COLO668 (cell line): ENCODE measurements at regions not wholly inside any gene's neighbourhood (a gene's known extent, or its start where the extent isn't known, plus 50 kb on each side); places are given as distances from the start of the nearest gene placed in this dataset.

Experiments used
- DNase-seq: peaks from one replicate; lab custom pipeline; 2025; ENCODE audit not compliant: unreplicated experiment; lab: John Stamatoyannopoulos, UW

DNA sequence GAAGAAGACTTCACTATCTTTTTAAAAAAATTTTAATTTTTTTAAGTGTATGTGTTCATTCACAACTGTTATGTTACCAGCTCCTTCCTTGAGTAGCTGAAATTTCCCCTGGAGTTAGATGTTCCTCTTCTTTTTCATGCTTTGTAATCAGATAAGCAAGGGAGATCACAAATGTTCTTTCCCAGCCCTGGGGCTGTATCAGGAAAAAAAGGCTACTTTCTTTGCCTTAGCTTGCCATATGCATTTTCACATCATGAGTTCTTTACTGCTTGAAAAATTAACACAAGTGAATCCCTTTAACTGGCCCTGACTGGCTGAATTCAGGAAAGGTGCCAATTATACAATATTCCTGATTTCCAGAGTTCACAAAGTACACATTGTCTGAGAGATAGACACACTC lies 353.2 kb upstream of the ATP11B start:
- DNase-seq: no peak

DNA sequence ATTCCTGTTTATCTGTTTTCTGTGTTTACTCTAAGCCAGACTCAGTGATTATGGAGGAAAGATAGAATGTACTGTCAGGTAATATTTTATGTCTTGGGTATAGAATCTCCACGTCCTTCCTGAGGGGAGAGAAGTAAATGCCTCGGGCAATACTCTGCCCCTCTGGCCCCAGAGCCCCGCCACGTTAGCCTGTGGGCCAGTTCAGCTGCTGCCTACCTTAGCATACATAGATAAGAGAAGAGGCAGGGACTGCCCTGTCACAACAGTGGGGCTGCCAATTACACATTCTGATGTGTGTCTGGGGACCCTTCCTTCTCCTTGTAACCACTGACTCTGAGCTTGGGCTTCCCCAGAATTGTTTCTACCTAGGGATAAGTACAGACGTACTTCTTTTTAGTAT lies 347.7 kb upstream of the ATP11B start:
- no peak for DNase-seq

DNA sequence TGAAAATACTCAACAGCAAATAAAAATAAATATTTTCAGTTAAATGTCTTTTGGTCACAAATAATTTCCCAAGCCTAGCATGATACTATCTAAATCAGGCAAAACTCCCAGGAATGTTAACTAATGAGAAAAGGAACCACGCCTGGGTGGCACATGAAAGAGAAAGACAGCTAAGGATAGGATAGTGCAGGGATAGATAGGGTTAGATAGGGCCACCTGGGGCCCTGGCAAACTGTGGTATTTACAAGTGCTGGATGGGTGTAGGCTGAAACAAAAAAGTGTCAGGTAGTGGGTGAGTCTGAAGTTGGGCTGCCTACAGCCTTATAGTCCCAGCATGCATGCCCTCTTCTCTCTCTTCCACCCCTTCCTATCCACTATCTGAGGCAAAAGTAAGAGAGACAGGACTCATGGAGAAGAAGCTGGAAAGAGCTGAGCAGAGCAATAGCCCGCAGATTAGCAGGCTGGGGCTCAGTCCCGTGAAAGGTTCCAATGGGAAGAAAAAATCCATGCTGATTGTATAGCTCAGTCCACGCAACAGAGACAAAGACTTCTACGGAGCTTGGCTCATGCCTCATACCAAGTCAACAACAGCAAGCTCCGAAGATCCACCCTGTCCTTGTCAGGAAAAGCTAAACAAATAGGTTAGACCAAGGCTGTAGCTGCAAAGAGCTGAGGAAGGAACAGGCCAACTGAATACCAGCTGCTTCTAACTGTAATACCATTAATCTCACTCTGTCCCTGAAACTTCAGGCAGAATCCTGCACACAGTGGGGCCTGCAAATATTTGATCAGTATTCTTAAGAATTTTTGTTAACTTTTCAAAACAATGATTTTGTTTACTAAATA lies 342.1 kb upstream of the ATP11B start:
- no peak for DNase-seq

DNA sequence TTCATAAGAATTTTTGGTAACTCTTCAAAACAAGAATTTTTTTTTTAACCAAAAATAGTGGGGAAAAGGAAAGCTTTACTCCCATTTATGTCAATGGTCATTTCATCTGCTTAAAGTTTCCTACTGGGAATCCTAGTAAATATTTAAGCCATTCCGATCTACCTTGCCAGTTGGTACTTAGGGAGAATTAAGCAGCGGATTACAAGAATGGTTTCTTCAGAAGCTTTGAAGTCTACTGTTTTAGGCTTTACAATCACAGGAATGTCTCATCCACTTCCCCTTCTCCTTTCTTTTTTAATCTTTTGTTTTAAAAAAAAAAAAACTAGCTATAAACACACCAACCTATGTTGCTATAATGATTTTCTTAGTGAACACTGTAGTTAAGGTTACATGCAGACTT lies 341.4 kb upstream of the ATP11B start:
- DNase-seq: no peak

DNA sequence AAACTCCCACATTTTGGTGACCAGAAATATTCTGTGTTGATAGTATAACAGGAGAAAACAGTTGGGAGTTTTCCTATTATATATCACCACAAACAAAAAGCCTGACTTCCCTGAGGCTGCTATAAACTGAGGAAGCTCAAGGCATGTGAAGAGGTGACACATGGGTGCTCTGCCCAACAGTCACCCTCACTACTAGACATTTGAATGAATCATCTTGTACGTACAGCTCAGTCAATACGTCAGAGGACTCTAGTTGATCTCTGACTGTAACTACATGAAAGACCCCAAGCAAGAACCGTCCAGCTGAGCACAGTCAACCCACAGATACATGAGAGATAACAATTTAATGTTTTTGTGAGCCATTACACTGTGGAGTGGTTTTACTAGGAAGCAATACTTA lies 338.3 kb upstream of the ATP11B start:
- no peak for DNase-seq

DNA sequence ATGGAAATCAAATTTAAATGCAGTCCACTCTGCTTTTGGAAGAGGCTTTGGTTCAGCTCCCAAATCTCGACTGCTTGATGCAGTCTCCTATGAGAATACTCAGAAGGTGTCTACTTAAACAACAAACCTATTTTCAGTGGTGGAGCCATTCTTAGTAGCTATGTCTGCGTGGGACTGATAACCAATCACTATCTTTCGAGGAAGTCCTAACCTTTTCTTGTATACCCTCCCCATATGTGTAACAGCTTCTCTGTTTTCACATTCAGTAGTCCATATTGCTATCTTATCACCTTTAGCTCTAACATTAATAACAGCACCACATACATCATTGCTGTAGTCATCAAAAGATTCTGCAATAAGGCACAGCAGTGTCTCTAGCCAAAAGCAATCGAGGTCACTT lies 333.0 kb upstream of the ATP11B start:
- DNase-seq: no peak

DNA sequence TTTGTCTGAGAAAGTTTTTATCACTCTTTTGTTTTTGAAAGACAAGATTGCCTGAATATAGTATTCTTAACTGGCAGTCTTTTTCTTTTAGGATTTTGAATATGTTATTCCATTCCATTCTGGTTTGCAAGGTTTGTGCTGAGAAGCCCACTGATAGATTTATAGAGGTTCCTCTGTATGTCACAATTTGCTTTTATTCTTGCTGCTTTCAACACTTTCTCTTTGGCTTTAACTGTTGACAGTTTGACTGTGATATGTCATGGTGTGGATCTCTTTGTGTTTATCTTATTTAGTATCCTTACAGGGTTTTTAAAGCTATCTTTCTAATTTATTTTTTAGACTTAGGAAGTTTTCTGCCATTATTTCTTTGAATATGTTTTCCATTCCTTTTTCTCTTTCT lies 331.2 kb upstream of the ATP11B start:
- no peak for DNase-seq

DNA sequence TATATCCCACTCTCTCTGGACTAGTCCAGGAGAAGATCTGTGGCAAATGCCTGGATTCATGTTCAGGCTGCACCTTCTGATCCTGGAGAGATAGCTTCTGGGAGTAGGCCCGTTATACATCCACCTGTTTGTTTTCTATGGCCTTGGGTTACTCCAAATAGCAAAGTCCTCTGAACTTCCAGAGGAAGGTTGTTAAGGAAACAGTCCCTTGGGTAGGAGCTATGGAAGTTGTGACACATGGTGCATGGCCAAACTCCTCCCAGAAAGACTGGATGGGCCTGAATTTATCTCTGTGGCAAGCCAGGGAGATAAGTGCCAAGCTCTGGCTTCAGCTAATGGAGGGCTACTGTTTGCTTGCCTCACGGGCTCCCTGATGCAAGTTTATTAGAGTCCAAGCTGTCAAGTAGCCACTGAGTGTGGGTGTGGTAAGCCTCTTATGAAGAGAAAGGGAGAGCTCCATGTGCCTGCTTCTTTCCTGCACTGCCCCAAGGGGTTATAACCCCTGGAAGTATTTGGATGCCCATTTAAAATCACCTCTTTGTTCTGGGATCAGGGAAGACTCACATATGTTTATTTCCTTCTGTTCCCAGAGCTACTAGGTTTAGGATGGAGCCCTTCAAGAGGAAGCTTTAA lies 328.7 kb upstream of the ATP11B start:
- DNase-seq: no peak

DNA sequence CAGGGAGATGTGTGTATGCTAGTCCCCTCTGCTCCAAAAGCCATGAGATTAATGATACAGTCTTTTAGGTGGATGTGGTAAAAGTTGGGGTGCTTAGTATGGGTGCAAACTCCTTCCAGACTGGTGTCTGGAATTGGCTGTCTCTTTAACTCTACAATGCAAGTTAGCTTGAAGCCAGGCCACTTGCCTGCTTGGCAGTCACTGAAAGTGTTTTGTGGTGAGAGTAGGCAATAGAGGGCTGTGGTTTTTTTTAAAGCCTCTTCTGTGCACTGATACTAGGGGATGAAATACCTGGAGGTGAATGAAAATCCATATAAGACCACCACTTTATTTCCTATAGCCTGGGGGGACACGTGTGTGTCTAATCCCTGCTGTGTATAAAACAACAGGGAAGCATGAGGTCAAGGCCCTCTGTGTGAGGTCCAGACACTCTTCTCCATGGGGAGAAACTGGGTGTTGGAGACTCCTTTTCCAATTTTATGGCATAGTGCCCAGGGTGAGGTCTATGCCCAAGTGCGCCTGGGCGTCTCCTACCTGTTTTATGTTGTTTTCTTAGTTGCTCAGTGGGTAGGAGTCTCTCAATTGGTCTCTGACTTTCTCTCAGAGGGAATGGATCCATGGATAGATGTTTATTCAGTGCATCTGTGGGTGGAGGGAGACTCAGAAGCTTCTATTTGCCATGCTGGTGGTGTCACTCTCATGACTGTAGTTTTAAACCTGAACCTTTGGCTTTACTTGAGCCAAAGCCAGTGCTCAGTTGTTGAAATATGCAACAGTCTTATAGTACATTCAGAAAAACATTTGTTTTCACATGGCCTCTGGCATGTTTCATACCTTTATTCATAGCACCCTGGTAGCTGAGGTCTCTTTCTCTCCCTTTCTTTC lies 327.8 kb upstream of the ATP11B start:
- no peak for DNase-seq

DNA sequence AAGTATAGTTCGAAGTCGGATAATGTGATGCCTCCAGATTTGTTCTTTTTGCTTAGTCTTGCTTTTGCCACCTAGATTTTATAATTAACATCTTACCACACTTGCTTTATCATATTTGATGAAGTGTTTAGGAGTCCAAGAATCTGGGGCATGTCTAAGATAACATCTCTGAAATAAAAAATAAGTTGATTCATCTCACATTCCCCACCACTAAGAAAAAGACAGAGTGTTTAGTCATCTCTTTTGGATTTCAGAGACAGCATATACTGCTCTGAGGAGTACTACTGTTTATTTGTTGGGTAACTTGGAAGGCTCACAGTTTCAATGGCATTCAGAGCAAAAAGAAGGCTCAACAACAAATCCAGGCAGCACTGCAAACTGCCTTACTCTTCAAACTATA lies 324.2 kb upstream of the ATP11B start:
- no peak for DNase-seq

DNA sequence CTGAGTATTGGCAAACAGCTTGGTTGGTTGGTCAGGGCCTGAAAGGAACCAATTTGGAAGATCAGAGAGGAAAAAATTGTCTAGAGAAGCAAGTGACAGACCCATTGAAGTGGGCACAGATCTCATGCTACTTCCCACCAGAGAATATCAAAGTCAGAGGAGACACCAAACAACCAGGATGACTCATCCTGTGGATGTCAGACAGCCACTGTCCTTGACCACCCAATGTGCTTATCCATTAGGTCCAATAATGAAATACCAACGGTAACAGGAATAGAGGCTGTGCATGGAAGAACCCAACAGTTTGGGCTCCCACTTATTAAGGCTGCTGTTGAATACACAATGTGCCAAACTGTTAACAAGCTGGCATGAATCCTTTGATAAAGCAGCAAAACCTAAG lies 323.1 kb upstream of the ATP11B start:
- no peak for DNase-seq

DNA sequence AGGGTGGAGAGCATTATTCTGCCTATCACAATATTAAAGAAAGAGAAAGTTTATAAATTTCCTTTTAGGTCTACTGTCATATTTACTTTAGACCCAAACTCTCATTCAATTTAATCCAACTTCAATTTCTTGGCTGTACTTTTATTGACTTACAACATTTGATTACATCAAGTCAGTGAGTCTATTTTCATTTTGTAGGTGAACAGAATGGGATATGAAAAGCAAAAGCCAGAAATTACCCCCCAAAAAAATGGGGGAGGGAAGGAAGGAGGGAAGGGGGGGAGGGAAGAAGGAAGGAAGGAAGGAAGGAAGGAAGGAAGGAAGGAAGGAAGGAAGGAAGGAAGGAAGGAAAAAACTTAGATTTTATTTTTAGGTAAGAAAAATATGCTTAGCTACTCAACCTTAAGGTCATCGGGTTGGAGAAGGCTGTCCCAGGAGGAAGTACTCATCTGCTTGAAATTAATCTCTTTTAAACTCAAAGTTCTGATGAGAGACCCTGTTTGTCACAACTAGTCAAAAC lies 320.1 kb upstream of the ATP11B start:
- no peak for DNase-seq

DNA sequence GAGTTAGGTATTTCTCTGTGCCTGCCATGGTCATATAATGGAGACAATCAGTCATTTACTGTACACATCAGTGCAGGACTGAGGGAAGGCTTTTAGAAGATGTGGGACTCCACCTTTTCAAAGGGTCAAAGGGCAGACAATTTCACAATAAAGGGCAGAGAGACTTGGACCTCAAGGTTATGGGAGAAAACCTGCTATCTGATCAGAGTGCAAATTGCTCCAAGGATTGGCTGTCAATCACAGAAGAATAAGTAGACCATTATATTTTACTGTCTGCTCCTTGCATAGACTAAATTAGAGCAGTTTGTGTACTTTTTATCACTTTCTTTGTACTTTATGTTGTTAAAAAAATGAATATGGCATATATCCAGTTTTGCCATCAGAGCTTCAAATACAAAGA lies 314.9 kb upstream of the ATP11B start:
- DNase-seq: no peak

DNA sequence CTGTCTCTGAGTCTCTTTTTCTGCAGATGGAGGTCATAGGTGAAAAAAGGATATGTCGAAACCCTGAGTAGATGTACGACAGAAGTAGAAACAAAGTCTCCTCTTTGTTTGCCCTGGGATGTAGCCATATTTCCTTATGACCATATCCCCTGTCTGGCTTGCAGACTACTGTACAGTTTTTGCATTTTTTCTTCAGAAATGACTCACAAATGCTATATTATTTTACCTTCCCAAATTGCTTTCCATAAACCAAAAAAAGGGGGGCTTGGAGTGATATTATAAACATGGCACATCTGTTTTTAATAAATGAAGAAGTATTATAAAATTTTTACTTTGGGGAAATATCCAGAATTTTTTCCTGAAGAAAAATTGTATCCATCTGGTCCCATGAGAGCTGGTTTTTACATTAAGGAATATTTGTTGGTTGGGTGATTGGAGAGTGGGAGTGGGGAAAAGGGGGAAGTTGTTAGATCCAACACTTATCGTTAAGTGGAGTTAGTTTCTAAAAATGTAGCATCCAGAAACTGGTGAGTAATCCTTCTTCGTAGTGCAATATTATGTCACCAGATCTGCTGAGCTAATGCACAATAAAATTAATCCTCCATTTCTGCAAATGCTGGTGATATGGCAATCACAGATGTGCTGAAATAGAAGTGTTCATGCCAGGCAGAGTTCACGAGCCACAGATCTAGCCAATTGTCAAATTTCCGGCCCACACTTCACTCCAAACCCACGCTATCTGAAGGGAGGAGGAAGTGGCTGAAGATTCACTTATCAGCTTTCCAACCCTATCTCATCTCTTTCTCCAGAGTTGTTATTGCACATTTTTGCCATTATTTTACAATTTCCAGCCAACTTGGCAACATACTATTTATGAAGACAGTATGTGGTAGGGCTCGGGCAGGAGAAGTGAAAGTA lies 313.6 kb upstream of the ATP11B start:
- DNase-seq: no peak

DNA sequence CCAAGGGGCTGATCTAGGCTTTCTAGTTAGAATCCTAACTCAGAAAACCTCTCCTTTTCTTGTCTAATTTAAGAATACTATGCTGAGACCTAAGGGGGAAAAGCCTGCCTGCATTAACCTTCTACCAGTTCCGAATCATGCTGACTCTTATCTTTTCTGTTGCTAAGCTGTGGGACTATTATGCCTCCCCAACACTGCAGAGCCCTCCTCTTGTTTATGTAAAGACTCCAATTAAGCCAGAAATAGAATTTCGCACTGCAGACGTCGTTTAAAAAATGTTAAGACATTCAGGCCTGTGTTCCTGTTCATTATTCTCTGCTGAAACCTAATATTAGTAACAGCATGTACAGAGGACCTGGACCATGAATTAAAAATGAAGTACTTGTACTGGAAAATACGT lies 310.6 kb upstream of the ATP11B start:
- no peak for DNase-seq

DNA sequence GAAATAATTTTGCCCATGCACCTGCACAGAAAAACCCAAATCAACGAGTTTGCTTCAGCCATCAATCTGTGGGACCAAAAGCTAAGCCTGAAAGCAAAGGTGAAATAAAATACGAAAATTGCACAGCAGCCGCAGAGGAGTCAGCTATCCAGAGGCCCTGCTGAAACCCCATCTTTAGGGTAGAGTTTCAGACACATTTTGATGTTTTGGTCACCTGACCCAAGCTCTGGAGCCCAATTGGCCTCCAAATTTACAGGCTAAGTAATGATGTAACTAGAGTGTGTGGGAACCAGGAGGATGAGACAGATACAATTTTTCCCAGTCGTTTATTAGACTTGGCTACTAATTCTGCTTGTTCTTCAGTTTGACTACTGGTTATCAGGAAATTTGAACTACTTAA lies 308.6 kb upstream of the ATP11B start:
- no peak for DNase-seq

DNA sequence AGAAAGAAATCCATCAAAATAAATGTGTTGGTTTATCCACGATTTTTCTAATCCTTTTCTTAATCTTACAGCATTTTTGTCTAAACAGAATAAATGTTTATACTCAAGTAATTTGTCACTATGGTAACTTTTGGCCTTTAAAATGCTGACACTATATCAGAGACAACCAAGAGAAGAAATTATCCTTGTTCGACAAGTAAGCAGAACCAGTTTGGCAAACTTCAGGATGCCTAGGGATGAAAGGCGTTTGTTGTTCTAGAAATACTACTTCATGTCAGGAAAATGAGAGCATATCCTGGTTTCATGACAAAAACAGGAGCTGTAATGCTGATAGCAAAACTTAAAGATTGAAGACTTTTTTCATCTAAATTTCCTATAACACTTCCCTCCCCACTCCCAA lies 308.0 kb upstream of the ATP11B start:
- DNase-seq: no peak

DNA sequence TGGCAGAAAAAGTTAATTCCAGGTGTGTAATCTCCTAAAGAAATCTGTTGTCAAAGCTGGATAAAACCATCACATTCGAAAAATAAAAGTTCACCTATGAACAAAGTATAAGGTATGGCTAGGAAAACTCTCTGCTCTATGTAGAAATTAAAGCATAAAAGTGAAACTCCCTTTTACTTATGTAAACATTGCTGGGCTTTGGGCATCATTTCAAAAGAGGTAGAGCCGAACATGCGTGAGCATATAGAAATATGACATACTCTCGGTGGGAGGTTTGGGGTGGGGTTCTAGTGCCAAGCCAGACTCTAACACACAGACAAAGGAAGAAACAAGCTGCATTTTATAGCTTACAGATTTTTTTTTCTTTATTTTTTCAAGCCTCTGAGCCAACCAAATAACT lies 306.8 kb upstream of the ATP11B start:
- DNase-seq: no peak

DNA sequence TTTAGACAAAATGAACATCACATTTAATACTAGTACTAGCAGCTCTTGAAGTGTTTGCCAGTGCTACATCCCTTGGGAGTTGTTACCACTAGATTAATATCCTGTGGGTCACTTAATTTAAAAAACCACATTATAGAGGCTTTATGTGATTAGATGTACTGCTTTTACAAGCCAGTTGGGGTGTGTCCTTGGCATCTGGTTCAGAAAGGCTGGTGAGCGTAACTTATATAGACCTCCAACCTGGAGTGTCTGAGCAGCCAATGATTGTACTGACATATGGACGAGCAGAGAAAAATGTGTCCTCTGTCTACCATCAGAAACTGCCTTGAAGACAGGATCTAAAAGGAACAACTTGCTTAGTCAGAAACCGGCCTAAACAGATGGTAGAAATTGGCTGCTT lies 306.2 kb upstream of the ATP11B start:
- no peak for DNase-seq

DNA sequence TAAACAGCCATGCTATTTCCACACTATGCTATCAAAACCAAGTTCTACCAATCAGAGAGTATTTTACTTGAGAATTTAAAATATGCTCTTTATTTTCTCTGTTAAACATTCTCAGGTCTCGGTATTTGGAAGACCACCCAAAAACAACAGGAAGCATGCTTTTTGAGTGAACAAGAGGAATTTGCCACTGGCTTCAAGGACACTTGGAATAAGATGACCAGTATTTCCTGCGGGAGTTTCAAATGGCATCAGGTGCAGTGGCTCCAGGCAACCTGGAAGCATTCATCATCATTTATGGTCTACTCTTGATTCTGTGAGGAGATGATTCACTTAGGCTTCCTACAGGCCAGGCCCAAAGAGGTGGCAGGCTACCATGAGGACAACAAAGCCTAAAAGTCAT lies 305.7 kb upstream of the ATP11B start:
- DNase-seq: no peak
